GM23338 (cell line): ENCODE measurements at regions not wholly inside any gene's neighbourhood (a gene's known extent, or its start where the extent isn't known, plus 50 kb on each side); places are given as distances from the start of the nearest gene placed in this dataset.

Experiments
- ATAC-seq: fragments of 200-7000 bp; cut with Tn5 transposase; 3 replicates; pipeline ENCODE4 v1.9.1; 2020
- DNase-seq: peaks from one replicate; pipeline ENCODE4 v3.0.0-alpha.2; 2015; ENCODE audit warnings: low spot score
- H2AFZ ChIP-seq: fragments of 200-600 bp; sonication (generic); 2 replicates; pipeline ENCODE4 v1.8.0; 2016; ENCODE audit warnings: antibody characterized with exemption, mild to moderate bottlenecking, moderate library complexity
- H3F3A ChIP-seq: fragments of 200-600 bp; sonication (generic); replicated peaks from 2 replicates; pipeline ENCODE4 v1.8.0; 2017; ENCODE audit warnings: antibody characterized with exemption, mixed run types, low read depth
- H3K27ac ChIP-seq: fragments of 200-600 bp; sonication (generic); 2 replicates; pipeline ENCODE4 v1.6.1; 2016; ENCODE audit warnings: low read depth
- H3K27me3 ChIP-seq: fragments of 200-600 bp; sonication (generic); 2 replicates; pipeline ENCODE4 v1.8.0; 2016; ENCODE audit warnings: mild to moderate bottlenecking, mixed run types, moderate library complexity; ENCODE audit not compliant: insufficient read depth
- H3K36me3 ChIP-seq: fragments of 200-600 bp; sonication (generic); 2 replicates; pipeline ENCODE4 v1.8.0; 2016; ENCODE audit warnings: mild to moderate bottlenecking; ENCODE audit not compliant: insufficient read depth
- H3K4me1 ChIP-seq: fragments of 200-600 bp; sonication (generic); 2 replicates; pipeline ENCODE4 v1.8.0; 2016; ENCODE audit warnings: mild to moderate bottlenecking, moderate library complexity; ENCODE audit not compliant: insufficient read depth
- H3K4me2 ChIP-seq: fragments of 200-600 bp; sonication (generic); 2 replicates; pipeline ENCODE4 v1.7.1; 2017; ENCODE audit warnings: mixed run types
- H3K4me3 ChIP-seq: fragments of 200-600 bp; sonication (generic); 2 replicates; pipeline ENCODE4 v1.6.1; 2016; ENCODE audit warnings: mixed run types
- H3K79me2 ChIP-seq: fragments of 200-600 bp; sonication (generic); replicated peaks from 2 replicates; pipeline ENCODE4 v1.8.0; 2017; ENCODE audit warnings: mild to moderate bottlenecking; ENCODE audit not compliant: insufficient read depth
- H3K9me2 ChIP-seq: fragments of 200-600 bp; sonication (generic); 2 replicates; pipeline ENCODE4 v1.8.0; 2017; ENCODE audit not compliant: insufficient read depth
- H4K20me1 ChIP-seq: fragments of 200-600 bp; sonication (generic); replicated peaks from 2 replicates; pipeline ENCODE4 v1.8.0; 2017; ENCODE audit warnings: mild to moderate bottlenecking; ENCODE audit not compliant: insufficient read depth
- H3K27ac Mint-ChIP-seq: 2 replicates; pipeline ENCODE4 v1.8.0; 2020; ENCODE audit warnings: inconsistent platforms, mild to moderate bottlenecking, moderate library complexity, mixed read lengths
- H3K27me3 Mint-ChIP-seq: 3 replicates; pipeline ENCODE4 v1.8.0; 2022; ENCODE audit warnings: low read depth, mild to moderate bottlenecking, moderate library complexity, mixed read lengths, inconsistent platforms; ENCODE audit not compliant: insufficient read depth, poor library complexity
- H3K36me3 Mint-ChIP-seq: 3 replicates; pipeline ENCODE4 v1.8.0; 2021; ENCODE audit warnings: low read depth, mild to moderate bottlenecking, inconsistent platforms, moderate library complexity, mixed read lengths
- H3K4me1 Mint-ChIP-seq: 3 replicates; pipeline ENCODE4 v1.8.0; 2020; ENCODE audit warnings: mild to moderate bottlenecking, inconsistent platforms, mixed read lengths
- H3K4me3 Mint-ChIP-seq: 3 replicates; pipeline ENCODE4 v1.8.0; 2021; ENCODE audit warnings: moderate library complexity, mild to moderate bottlenecking, inconsistent platforms, mixed read lengths
- H3K9me3 Mint-ChIP-seq: 3 replicates; pipeline ENCODE4 v1.8.0; 2020; ENCODE audit warnings: moderate library complexity, mild to moderate bottlenecking, inconsistent platforms, mixed read lengths
- ETS1 ChIP-seq: IDR thresholded peaks from 2 replicates; pipeline ENCODE4 v1.6.1; 2016; ENCODE audit warnings: antibody characterized with exemption
- ZNF462 ChIP-seq: fragments of 250-450 bp; sonication (Bioruptor Pico); IDR thresholded peaks from 2 replicates; pipeline ENCODE4 v1.5.0; 2020; ENCODE audit warnings: mild to moderate bottlenecking, moderate library complexity

GRCh38 chr20:4617484-4617883 lies 68.8 kb upstream of the PRNP start:
- DNase-seq = no peak
- Histone ChIP-seq H3K4me3 (no peak overlapping the region), H3K27ac (no peak overlapping the region), H3F3A (no peaks in the 10 kb centered on the region), H3K27me3 (no peaks in the 10 kb centered on the region), H3K36me3 (no peaks in the 10 kb centered on the region), H3K9me2 (0 out of 2 replicates have a peak, but pooled peaks cover 3% of the 10 kb centered on the region), H3K79me2 (no peaks in the 10 kb centered on the region), H3K4me1 (no peaks in the 10 kb centered on the region), H2AFZ (no peak overlapping the region), H3K4me2 (no peak overlapping the region), H4K20me1 (no peaks in the 10 kb centered on the region)
- peaks cover 6% of the 10 kb centered on the region for H3K27me3 Mint-ChIP-seq
- TF ChIP-seq ZNF462 (CRISPR knock-in tag) = no peak
- no peak for ATAC-seq
- H3K36me3 Mint-ChIP-seq = no peaks in the 10 kb centered on the region
- H3K27ac Mint-ChIP-seq = no peak overlapping the region
- H3K9me3 Mint-ChIP-seq = peaks cover 3% of the 10 kb centered on the region; the same call in 2 of the 3 replicates
- H3K4me3 Mint-ChIP-seq = no peak overlapping the region
- peaks cover 5% of the 10 kb centered on the region; the same call in 2 of the 3 replicates for H3K4me1 Mint-ChIP-seq

- no peaks in the 10 kb centered on the region; the same call in 1 of the 3 replicates for H3K9me3 Mint-ChIP-seq
- peaks cover 5% of the 10 kb centered on the region; the same call in 2 of the 3 replicates for H3K4me1 Mint-ChIP-seq
- no peaks in the 10 kb centered on the region for H3K36me3 ChIP-seq
- no peaks in the 10 kb centered on the region for H3K27me3 ChIP-seq
- H3F3A ChIP-seq = no peaks in the 10 kb centered on the region
- H3K79me2 ChIP-seq = no peaks in the 10 kb centered on the region
- no peak overlapping the region for H3K27ac ChIP-seq
- no peak overlapping the region for H3K4me3 Mint-ChIP-seq
- H2AFZ ChIP-seq = no peak overlapping the region
- 0 out of 2 replicates have a peak, but pooled peaks cover 3% of the 10 kb centered on the region for H3K9me2 ChIP-seq
- no peak overlapping the region for H3K4me3 ChIP-seq
- no peaks in the 10 kb centered on the region for H3K36me3 Mint-ChIP-seq
- TF ChIP-seq ETS1 = no peak
- DNase-seq (no peak), ATAC-seq (no peak)
- H3K4me1 ChIP-seq = no peaks in the 10 kb centered on the region
- no peak overlapping the region for H3K27ac Mint-ChIP-seq
- peaks cover 4% of the 10 kb centered on the region for H3K27me3 Mint-ChIP-seq
- no peaks in the 10 kb centered on the region for H4K20me1 ChIP-seq
- no peak overlapping the region for H3K4me2 ChIP-seq
Observed at GRCh38 chr20:4617019-4617418, 69.2 kb upstream of the PRNP start.
